GM18867 (cell line): ENCODE measurements at regions not wholly inside any gene's neighbourhood (a gene's known extent, or its start where the extent isn't known, plus 50 kb on each side); places are given as distances from the start of the nearest gene placed in this dataset.
"Not testable (repeated sequence)": the region's sequence is repeated elsewhere in the genome, so short reads cannot be mapped to it uniquely, and the experiment has no call there.

ENCODE experiments used
- ATAC-seq: cut with Tn5 transposase; IDR thresholded peaks from one replicate; pipeline ENCODE4 v1.9.1; 2021; ENCODE audit warnings: mild to moderate bottlenecking, moderate library complexity; ENCODE audit not compliant: unreplicated experiment

DNA sequence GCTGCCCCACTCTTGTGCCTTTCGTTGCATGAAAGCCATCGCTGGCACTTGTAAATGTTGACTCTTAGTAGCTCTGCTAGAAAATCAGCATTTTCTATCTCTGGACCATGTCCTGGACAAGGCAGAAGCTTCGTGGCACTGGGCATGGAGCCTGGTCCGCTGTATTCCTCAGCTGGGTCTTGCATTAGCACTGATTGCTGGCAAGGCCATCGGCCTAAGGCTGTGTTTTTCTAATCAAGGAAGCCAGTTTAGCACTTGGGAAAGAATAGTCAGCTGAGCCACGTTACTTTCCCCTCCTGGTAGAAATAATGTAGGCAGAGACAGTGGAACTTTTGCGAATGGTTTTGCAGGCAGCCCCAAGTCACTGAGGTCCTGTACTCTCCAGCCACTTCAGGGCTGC lies 180.2 kb upstream of the EOLA2 start:
- no peak for ATAC-seq

- no peak for ATAC-seq
Observed at GRCh38 chrX:150119323-150119722, 181.0 kb upstream of the EOLA2 start.

GRCh38 chrX:150125045-150125444 lies 186.8 kb upstream of the EOLA2 start:
- not testable (repeated sequence) for ATAC-seq

DNA sequence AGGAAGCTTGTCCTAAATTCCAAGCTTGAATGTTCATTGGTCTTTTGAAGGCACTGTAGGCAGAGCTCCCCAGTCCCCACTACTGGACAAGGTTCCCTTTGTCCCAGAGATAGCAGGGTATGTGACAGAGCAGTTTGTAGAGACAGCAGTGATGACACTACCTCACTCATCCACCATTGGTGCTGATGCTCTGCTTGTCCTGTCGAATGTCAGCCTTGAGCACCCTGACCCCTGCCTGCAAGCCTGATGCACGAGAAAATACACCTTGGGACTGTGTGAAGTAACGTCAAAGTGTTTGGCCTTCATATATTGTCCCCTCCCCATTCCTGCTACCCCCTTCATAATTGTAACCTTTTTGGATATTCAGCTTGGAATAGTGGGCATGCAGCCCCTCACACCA lies 188.9 kb upstream of the EOLA2 start:
- ATAC-seq = no peak

DNA sequence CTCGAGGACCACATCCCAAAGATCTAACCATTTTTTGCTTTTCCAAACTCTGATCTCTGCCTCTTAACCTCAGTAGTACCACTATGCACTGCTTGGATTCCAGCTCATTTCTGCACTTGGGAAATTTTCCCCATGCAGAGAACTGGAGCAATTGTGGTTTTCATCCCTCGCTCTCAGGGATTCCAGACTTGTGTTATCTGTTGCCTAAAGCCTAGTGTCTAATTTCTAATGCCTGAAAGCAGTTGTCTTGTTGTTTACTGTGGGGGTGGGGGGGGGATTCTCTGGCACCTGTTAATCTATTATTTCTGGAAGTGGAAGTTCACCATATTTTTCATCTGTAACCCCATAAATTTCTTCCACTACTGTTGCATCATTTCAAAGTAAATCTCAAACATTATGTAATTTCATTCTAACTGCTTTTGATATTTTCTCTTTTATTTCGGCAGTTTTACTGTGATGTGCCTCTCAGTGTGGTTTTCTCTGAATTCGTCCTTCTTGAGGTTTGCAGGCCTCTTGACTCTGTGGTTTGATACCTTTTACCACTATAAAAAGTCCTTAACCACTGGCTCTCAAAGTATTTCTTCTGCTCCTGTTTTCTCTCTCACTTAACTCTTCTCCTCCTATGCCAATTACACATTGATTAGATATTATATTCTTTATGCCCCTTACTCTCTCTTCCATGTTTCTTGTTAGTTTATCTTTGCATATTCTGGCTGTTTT lies 205.6 kb upstream of the EOLA2 start:
- no peak for ATAC-seq

DNA sequence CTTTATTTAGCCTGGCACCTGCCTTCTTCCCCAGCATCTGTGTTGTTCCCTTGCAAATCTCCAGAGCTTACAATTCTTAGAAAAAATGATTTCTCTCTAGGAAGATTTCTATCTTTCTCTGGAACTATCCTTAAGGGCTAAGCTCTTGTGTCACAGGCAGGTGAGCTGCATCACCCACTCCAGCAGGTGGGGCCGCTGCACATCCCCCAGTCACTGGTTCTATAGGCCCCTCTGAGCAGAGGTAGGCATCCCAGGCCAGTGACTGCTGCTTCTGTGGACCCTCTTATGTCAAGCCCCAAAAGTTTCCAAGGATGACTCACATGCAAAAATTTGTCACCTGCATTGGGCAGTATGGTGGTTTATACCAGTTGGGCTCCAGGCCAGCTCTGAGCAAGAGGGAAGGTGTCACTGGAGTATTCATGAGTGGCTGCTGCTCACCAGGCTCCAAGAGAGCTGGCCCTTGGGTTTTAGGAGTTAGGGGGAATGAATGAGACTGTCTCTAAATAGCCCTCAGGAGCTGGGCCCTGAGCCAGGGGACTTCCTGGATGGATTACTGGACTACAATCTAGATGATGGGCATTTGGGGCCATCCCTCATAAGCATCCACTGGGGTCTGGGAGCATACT lies 208.1 kb upstream of the EOLA2 start:
- no peak for ATAC-seq

DNA sequence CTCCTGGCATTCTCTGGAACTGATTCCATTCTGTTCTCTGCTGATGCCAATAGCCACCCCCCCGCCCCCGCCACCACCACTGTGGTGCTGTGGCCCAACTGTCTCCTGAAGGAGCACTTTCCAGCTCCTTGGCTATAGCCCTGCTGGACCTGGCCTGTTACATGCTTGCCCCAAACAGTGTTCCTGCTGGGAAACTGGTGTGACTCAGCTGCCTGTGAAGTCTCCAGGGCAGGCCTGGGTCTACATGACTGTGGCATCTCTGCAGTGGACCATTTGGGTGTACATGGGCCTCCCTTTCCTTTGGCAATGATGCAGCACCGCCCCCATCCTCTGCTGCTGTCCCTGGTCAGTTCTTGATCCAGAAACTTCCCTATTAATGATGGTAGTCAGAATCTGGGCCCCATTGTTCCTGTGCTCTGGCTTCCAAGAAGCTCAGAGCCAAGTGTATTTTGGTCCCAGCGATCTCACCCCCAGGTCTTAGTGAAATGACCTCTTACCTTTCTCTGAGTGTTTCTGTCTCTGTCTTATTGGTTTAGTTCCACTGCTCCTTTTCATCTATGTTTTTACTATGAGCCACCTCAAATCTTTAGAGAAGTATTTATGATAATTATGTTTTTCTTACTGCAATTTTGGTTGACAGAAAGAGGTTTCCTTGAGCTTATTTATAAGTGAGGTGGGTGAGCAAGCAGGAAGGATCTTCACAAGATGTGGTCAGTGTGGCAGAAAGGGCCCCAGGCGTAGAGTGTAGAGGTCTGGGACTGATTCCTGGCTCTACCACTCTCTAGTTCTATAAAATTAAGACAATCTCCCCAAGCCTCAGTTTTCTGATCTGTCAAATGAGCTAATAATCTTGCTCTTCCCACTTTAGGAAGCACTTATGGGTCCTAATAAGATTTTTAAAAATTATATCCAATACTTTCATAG lies 210.7 kb upstream of the EOLA2 start:
- ATAC-seq = no peak

- no peak for ATAC-seq
Observed at GRCh38 chrX:150150076-150150779, 211.9 kb upstream of the EOLA2 start.

DNA sequence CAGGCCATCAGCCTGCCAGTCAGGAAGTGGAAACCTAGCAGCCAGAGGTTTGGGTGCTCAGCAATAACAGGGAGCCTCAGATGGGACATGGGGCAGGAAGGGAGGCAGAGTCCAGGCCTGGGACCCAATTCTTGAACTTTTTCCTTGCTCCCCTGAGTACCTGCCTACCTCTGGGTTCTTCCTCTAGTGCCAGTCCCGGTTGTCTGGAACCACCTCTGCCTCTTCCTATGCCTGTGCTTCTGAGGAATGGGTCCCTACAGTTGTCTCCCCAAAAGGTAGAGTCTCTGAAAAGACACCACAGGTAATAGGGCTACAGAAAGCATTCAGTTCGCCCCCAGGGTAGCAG lies 212.4 kb upstream of the MAMLD1 start:
- no peak for ATAC-seq

GRCh38 chrX:150152036-150152435 lies 211.1 kb upstream of the MAMLD1 start:
- no peak for ATAC-seq

DNA sequence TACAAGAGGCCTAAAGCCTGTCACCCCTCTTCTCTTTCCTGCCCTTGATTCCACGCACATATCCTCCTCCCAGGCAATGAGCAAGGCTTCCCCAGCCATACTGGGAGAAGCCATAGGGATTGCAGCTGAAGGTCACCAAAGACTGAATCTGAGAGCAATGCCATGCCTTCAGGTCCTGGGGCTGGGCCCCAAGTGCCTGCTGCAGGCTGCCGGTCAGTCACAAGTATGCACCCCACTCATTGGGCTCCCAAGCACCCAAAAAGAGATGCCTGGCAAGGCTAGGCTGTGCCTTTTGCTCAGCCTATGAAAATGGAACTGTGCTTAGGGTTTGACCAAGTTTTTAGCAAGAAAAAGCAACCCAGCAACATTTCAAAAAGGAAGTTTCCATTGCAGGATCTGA lies 210.6 kb upstream of the MAMLD1 start:
- ATAC-seq = no peak

- no peak for ATAC-seq
Observed at GRCh38 chrX:150155436-150156035, 207.6 kb upstream of the MAMLD1 start.

GRCh38 chrX:150156615-150157014 lies 206.5 kb upstream of the MAMLD1 start:
- no peak for ATAC-seq

DNA sequence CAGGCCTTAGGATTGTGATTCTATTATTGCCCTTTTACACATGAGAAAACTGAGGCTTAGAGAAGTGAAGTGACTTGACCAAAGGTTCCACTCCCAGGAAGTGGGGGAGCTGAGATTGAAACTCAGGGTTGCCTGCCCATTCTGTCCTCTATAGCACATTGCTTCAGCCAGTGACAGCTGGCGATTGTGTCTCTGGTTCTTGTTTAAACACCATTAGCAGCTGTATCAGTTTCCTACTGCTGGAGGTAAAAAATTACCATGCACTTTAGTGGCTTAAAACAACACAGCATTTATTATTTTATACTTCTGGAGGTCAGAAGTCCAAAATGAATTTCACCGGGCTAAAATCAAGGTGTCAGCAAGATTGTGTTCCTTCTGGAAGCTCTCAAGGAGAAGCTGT lies 205.8 kb upstream of the MAMLD1 start:
- ATAC-seq = no peak

DNA sequence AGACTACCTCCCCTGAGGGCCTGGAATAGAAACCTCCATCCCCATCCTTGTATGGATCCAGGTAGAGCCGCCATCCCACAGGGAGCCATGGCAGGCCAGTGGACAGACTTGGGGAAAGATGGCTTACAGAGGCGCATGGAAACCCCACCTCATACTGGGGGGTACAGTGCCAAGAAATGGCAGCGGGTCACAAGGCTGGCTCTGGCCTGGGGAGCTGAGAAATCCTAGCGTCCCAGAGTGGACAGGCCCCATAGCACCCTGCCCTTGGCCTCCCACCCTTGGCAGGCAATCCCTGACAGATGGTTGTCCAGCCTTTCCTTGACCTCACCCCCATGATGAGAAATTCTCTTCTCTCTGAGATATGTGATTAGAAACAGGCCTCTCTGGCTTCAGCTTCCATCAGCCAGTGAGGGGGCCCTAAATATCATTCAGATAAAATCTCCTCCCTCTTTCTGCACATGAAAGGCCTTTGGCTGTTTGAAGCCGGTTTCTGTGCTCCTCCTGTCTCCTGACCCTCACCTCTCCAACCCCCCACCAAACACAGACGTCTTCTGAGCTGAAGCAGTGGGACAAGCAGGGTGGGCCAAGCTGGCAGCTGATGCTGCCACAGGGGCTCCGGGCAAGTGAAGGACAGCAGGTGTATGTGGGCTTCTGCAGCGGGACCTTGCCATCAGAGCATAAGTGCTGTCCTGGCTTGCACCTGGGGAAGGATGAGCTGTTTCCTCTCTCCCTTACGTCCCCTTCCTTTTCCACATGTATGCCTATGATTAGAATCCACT lies 204.4 kb upstream of the MAMLD1 start:
- no peak for ATAC-seq

- ATAC-seq = no peak
Observed at GRCh38 chrX:150159537-150159936, 203.6 kb upstream of the MAMLD1 start.

DNA sequence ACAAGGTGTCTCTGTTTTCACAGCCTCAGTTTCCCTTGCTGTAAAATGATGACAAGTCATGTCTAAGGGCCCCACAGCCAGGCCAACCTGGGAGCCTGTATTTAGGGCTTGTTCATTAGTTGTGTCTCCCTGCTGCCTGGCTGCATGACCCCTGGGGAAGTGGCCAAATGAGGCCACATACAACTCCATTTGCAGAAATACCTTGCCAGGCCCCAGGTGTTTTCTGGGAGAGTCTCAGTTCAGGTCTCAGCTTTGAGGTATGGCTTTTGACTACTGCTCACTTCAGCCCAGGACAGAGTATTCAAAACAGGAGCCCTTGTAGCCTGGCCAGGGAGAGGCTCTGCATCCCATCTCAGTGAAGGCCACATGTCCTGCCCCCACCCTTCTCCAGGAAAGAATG lies 202.5 kb upstream of the MAMLD1 start:
- ATAC-seq = no peak

- ATAC-seq = no peak
Observed at GRCh38 chrX:150161193-150161592, 201.9 kb upstream of the MAMLD1 start.

GRCh38 chrX:150162141-150162540 lies 201.0 kb upstream of the MAMLD1 start:
- no peak for ATAC-seq
